HPDE6-E6E7 (cell line): ENCODE measurements at regions not wholly inside any gene's neighbourhood (a gene's known extent, or its start where the extent isn't known, plus 50 kb on each side); places are given as distances from the start of the nearest gene placed in this dataset.

Experiments
- DNase-seq: peaks from one replicate; pipeline ENCODE4 v3.0.0; 2011; ENCODE audit warnings: missing footprints; ENCODE audit errors: extremely low spot score

DNA sequence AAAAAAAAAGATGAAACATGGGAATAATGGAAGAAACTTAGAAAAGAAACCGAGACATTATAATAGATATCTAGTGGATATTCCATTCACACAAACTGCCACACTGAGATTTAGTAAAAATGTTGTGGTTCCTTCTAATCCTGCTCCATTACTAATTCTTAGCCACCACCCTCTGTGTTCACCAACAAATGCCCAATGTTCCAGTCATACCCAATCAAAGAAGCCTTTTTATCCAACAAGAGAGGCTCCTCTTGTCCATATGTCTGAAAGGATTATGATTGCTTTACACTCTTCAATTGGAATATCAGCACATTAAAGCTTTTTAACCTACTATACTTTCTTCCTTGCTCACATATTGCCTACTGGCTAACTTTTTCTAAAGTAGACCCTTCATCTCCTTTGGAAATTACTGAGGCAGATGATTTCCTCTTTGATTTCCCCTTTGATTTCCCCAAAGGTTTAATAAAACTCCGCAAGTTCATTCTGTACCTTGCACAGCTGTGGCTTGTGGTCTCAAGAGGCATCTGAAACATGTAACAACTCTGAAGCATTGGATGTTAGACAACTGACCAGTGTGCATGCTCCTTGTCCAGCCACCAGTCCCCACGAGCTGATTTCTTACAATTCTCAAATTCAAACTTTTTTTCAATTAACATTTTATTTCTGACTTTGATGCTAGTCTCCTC, 305.6 kb upstream of the LYPLAL1 start:
- DNase-seq: no peak

DNA sequence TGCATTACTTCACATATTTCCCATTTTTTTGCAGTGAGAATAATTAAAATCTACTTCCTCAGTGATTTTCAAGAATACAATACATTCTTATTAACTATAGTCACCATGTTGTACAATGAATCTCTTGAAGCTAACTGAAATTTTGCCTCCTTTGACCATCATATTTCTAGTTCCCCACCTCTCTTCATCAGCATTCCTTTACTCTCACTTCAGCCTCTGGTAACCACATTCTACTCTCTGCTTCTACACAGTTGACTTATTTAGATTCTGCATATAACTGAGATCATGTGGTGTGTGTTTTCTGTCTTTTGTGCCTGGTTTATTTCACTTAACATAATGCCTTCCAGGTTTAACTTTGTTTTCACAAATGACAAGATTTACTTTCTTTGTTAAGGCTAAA, 304.4 kb upstream of the LYPLAL1 start:
- DNase-seq: no peak

DNA sequence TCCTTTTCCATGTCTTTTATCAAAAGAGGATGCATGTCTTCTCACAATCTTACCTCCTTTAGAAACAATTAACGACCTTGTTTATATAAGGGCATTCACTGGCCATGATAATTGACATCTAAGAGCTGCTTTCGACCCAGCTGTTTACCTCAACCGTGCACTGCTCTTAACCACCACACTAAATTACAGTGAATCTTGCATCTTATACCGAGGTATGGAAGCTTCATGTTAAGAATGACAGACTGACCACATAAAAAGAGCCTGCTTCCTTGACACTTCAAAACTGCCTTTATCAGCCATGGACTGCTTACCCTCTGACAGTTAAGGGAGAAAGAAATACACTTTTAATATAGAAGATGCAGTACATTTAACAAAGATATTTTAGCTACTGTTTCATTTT, 301.7 kb upstream of the LYPLAL1 start:
- no peak for DNase-seq

DNA sequence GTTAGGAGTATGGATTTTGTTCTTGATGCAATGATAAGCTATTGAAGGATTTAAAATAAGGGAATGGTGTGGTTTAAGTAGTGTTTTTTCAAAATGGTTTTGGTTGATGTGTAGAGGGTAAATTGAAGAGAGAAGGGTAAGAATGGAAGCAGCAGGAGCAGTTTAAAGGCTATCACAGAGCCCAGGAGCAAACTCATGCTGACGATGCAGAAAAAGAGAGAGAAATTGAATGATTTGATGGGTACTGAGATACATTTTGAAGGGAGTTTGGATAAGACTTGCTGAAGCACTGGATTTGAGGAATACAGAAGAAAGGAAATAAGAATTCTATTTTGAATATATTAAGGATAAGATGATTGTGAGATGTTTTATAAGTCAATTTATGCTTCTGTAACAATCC, 300.8 kb upstream of the LYPLAL1 start:
- no peak for DNase-seq

DNA sequence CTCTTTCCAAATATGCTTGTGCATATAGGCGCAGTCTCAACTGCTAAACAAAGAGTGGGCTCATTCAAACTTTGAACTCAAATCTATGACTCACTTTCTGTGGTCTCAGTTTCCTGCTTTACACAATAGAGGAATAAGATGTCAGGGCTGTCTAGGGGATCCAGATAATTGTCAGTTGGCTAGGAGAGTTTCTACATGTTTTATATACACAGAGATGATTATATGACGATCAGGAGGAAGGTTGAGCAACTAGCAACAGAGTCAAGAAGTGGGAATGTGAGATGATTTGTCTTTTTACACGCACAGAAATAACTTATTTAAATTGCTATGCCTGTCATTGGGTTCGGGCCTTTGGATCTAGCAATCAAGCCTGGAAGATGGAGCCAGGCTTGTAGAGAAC, 299.4 kb upstream of the LYPLAL1 start:
- DNase-seq: peak; percentile 72

DNA sequence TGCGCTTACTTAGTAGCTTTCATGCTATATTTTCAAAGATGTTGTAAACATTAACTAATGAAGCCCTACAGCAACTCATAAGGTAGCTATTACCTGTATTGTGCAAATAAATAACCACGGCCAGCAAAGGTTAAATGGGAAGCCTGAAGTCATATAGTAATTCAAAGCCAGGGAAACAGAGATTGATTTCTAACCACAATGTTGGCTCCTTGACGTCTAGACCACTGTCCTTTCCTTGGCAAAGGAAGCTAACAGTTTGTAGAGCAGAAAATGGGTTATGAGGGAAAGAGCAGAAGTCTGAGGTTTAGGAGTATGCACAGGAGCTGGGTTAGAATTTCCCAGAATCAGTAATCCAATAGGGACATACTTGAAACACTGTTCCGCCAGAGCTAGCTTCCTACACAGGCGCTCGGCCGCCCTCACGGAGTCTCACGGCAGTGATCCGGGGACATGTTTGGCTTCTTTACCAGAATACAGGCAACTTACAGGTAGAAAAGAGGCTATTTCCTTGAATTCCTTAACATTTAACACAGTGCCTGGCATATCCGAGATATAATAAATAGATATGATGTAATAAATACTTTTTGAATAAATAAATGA, 298.8 kb upstream of the LYPLAL1 start:
- DNase-seq: no peak

DNA sequence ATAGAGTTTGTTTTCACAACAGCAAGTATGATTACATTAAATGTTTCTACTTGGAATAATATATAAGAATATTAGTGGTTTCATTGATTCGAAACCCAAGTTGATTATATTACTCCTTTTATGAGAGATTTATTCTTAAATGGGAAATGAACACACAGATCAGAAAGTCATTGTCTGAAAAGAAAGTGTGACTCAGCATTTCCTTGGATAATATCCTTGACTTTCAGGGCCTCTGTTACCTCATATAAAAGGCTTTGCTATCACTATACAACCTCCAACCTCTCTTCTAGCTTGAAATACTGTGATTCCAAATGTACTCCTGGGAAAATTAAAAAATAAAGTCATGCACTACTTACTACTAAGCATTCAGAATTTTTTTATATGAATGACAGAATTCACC, 295.3 kb upstream of the LYPLAL1 start:
- DNase-seq: no peak

DNA sequence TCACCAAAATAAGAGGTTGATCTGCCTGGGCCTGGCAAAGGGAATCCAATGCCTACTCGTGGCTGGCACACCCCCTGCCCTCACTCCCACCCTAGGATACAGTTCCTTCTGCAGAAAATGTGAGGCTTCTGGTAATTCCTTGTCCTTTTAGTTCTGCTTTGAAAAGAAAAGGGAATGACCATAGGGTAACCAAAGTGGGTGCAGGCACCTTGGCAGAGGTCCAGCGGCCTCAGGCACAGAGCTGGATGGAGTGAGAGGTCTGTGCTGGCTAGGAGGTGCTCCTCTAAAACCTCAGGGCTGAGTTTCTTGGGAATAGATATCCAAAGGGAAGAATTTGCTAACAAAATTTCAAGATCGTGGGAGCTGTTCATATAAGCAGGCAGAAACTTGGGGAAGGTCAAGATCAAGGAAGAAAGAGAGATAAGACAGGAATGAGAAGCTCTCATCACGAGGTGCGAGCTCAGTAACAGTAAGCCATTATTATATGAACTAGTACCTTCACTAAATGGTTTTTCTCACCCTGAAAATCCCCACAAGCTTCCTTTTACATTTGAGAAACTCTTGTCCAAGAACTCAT, 293.1 kb upstream of the LYPLAL1 start:
- no peak for DNase-seq

DNA sequence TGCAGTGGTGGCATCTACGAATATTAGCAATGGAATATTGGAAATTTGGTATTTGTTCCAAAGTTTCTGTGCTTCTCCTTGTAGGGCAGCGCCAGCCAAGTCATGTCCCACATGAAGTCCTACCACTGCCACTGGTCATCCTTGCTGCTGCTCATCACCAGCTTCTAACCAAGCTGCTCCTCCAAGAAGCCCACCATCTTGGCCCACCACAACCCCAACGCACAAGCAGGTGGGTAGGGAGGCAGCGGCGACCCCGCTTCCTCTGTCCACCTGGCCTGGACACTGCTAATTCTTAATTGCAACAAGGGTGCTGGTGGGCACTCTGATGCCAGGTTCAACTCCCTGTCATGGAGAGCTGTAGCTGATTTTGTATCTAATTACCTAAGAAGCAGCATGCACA, 291.2 kb upstream of the LYPLAL1 start:
- no peak for DNase-seq

DNA sequence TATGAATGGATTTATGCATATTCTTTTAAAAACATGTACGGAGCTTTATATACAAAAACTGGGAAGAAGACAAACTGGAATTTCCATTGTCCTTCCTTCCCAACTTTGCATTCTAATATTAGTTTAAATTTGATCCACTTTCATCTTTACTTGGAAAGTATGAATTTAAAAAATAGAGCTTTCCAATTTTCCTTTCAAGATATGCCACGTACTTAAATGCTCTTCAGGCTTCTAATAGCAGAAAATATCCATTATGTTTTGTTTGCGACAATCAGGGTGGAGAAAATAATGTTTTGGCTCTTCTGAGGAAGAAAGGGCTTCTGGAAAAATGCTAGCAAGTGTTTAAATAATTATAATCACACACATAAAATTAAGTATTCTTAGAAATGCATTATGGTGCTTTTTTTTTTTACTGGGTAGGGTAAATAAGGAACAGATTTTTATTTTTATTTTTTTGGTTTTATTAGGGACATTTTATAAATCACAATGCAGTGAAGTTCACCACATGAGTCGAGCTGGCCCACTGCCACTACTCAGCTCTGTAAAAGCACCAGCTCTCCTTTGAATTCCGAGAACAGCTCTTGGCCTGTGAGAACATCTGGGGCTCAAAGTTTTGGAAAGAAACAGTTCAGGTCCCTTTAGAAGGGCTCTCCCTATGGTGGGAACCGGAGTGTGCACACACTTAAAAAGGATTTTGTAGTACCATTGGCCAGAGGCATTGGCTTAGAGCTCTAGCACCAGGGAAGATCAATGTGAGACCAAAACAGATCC, 287.4 kb upstream of the LYPLAL1 start:
- no peak for DNase-seq

DNA sequence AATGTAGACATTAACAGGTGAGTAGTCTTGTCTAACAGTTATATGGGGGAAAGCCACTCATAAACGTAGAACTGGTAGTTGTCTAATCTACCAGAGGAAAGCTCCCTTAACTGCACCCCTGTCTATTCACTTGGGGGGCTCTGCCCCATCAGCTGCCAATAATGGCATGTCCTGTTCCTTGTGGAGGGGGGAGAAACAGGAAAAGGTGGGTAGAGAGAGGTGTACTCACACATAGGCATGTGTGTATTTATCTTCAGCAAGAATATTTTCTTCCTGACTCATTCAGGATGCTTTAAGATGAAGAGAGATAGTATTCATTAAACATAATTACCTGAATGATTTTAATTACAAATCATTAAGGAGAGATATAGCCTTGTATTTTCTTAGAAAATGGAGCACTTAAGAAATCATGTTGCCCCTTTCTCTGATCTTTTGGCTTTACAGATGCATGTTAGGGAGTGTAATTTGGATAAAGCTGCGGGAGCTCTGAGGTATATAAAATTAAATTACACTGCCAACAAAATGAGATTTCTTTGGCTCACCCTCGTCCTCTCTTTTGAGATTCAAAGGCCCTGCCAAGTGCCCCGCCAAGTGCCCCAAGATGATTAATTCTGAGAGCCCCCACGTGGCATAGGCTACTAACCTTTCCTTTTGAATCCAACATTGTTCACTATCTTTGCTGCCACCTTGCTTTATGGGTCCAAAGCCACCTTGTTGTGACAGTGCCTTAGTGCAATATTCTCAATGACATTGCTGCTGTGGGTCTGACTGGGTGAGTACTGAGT, 286.3 kb upstream of the LYPLAL1 start:
- peak; percentile 15 for DNase-seq

DNA sequence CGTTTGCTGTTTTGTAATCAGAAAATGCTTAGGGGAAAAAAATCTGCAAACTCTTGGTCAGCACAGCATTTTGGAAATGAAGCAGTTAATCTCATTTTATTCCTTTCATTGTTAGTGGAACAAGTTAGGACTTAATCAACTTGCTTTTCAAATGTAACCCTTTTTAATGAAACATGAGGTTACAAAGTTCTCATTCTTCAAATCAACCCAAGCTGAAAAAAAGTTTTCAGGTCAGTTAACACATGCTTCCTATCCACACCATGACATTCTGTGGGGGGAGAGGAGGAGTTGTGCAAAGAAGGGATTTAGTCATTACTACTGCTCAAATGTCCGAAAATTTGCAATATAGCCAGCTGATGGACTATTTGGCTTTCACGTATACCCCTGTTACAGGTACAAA, 283.2 kb upstream of the LYPLAL1 start:
- no peak for DNase-seq

DNA sequence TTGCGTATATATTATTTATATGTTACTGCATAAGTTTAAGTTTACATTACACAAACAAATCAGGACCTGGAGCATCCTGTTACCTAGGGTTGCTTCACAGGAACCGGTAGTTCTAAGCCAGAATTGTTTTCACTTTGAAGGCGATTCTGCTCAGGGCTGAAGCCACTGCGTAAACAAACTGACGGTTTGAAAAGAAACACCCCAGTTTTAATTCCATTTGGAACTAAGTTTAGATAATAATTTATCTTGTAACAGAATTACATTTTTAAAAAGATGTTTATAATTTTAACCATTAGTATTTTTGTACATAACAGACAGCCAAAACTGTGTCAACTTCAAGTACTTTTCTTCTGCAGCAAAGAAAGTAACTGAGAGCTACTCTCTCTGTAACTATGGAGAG, 282.1 kb upstream of the LYPLAL1 start:
- no peak for DNase-seq

DNA sequence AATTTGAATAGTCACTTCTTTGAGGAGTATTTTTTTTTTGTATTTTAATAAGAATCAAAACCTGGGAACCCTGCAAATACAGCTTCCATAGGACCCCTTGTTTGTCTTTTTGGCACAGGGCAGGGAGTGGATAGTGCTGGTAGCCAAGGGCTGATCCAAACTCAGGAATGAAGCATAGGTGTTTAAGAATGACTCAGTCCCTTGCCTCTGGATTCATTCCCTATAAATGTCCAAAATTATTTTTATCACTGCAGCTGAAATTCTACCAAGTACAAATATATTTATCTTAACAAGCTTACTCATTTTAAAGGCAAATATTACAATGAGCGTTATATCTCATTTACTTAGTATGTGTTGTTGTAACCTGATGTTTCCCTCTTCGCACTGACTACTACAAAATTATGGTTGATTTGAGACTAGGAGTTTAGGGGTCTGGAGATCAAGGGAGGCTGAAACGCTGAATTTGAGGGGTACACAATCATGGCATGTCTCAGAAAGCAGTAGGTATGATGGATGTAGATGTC, 278.6 kb upstream of the LYPLAL1 start:
- no peak for DNase-seq

DNA sequence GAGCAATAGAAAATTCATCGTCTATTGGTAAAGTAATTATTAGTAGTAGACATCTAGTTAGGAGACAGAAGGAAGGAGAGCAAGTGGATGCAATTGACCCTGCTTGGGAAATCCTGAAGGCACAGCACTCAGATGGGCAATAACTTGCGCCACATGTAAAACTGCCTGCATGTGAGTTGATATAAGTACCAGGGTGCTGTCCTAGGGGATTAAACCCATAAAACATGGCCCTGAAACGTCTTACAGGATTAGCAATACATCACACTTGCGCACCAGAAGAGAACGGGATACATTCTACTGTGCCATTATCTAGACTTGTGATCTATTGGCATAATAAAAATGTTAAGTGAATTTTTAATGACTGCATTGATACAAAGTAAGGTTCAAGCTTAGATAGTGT, 277.5 kb upstream of the LYPLAL1 start:
- DNase-seq: no peak

DNA sequence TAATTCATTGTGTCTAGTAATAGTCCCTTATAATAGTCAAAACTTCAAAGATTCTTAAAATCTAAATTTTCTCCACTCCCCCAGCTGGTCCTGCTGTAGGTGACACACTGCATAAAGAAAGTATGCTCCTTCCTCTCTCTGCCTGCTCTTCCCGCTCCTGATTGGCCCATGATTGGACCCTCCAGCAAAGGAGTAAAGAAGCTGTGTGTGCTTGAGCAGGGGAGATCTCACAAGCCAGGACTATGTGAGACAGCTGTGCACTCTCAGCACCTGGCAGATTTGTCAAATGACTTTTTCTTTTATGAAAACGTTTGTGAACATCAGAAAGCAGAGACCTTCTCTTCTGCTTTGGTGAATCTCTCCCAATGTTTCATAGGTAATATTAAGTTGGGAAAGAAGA, 274.8 kb upstream of the LYPLAL1 start:
- no peak for DNase-seq

DNA sequence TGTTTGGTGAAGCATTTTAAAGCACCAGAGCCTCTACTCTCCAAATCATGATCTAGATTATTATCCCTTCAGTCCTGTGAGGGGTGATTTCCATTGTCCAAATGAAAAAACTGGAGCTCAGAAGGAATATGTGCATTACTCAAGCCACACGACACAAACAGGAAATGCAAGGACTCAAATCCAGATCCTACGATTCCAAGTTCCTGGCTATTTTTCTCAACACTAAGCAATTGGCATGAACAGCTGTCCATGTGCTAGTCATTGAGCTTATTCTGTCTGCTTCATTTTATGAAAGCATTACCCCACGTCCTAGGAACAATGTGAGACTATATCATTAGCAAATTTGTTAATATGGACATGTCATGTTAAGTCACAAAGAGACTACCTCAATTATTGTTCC, 273.1 kb upstream of the LYPLAL1 start:
- no peak for DNase-seq

DNA sequence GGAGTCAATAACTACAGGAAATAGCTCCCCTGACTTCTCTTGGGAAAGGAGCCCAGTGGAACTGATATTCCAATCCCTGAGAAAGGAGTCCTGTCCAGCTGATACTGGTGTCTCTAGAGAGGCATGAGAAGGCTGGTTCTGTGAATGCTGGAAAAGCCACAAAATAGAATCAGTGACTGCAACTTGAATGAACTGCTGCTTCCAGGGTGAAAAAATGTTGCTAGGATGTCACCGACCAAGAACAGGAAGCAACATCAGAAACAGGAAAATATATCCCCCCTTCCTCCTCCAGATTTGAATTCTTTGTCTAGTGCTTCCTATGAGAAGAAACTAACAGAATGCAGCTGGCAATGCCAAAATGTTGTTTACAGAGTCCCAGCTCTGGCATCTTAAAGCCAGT, 269.3 kb upstream of the LYPLAL1 start:
- DNase-seq: no peak

DNA sequence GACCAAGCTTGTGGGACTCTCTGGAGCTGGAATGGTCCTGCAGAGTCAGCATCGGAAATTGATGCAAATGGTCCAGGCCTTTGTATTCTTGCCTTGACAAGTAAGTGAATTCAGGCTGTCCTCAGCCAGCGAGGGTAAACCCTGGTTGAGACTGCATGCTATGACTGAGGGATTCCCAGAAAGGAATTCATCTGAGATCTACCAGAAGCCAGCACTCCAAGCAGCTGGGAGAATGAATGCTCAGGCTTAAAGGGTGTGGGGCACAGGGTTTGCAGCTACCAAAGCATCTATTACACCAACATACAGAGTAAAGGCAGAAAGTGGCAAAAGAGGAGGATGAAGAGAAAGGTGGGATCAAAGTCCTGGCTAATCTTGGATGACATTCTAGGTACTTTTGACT, 257.0 kb upstream of the LYPLAL1 start:
- DNase-seq: no peak

DNA sequence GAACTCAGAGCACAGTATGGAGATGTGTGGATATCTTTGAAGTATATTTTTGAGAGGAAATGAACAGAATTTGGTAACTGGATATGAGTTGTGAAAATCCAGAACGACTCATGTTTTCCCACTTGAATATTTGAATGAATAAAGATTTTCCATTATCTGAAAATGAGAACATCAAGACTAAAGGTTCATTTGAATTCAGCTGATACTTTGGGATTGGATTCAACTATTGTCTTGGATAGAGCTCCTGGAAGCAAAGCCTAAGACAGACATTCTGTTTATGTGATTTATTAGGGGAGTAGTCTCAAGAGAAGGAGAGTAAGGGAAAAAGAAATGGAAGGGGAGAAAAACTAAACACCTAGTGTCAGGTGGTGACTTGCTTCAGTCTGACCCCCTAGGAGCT, 256.0 kb upstream of the LYPLAL1 start:
- DNase-seq: no peak

DNA sequence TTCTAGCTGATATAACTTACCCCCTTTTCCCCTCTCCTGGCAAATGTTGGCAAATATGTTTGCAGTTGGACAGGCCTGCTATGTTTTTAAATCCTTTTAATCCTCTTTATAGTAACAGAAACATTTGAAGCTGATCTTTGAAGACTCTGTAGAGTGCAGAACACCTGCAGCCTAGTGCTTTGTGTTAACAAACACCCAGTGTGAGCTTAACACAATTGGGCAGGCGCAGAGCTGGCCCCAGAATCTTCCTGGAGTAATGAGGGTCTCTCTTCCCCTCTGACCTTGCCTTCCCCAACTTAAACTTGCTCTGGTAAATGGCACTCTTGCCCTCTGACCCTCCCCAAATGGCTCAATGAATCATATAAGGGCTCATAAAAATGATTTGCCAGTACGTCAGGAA, 247.9 kb upstream of the LYPLAL1 start:
- no peak for DNase-seq

DNA sequence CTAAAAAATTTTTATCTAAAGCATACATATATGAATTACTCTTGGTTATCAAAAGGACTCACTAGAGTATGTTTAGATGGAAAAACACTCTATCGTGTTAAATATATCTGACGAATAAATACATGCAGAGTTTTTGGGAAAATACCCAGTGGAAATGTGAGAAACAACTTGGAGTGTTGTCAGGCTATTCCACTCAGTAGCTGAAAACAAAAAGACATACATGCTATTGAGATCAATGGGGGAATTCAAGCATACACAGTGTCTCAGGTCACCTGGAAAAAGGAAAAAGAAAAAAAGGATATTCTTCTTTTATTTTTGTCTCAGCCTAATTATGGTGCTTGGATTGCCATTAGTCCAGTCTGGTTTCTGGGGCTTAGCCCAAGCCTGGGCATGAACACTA, 247.0 kb upstream of the LYPLAL1 start:
- no peak for DNase-seq
